PC-9 (cell line): ENCODE measurements at regions not wholly inside any gene's neighbourhood (a gene's known extent, or its start where the extent isn't known, plus 50 kb on each side); places are given as distances from the start of the nearest gene placed in this dataset.

Source experiments
- BruUV-seq: library from RNA; stranded (reverse); fragments of 400-500 nt; replicated peaks from 2 replicates; lab custom pipeline; 2021; lab: Mats Ljungman, UMichigan
- CTCF ChIA-PET: fragments of 300-600 bp; sonication (Branson Sonifier 250); formaldehyde crosslinking; loops from one replicate; lab custom pipeline; 2022; ENCODE audit warnings: antibody characterized with exemption; lab: Charles Lee
- POLR2A ChIA-PET: fragments of 300-600 bp; sonication (Branson Sonifier 250); formaldehyde crosslinking; loops from one replicate; lab custom pipeline; 2022; ENCODE audit warnings: antibody characterized with exemption; ENCODE audit not compliant: unreplicated experiment; lab: Charles Lee
- DNase-seq, 2 experiments: peaks; one replicate each; pipeline versions ENCODE4 v3.0.0 to v3.0.0-alpha.2; 2015 to 2022; ENCODE audit warnings: mixed read lengths in 1 of 2
- H2AFZ ChIP-seq: fragments of 200-600 bp; sonication (generic); 2 replicates; pipeline ENCODE4 v1.8.1; 2017; ENCODE audit warnings: antibody characterized with exemption
- H3F3A ChIP-seq: fragments of 200-600 bp; sonication (generic); 2 replicates; pipeline ENCODE4 v1.8.1; 2017; ENCODE audit warnings: antibody characterized with exemption, mild to moderate bottlenecking, low read depth; ENCODE audit not compliant: insufficient read depth
- H3K27ac ChIP-seq: fragments of 200-600 bp; sonication (generic); 2 replicates; pipeline ENCODE4 v1.6.1; 2016; ENCODE audit warnings: mixed run types
- H3K27me3 ChIP-seq: fragments of 200-600 bp; sonication (generic); 2 replicates; pipeline ENCODE4 v1.6.1; 2016; ENCODE audit warnings: low read depth, mixed run types; ENCODE audit not compliant: insufficient read depth
- H3K36me3 ChIP-seq: fragments of 200-600 bp; sonication (generic); 2 replicates; pipeline ENCODE4 v1.6.1; 2016; ENCODE audit warnings: low read depth, mixed run types
- H3K4me1 ChIP-seq: fragments of 200-600 bp; sonication (generic); replicated peaks from 2 replicates; pipeline ENCODE4 v1.6.1; 2016; ENCODE audit warnings: mixed run types; ENCODE audit not compliant: insufficient read depth
- H3K4me2 ChIP-seq: fragments of 200-600 bp; sonication (generic); 2 replicates; pipeline ENCODE4 v1.6.1; 2017; ENCODE audit warnings: mixed run types
- H3K4me3 ChIP-seq: fragments of 200-600 bp; sonication (generic); 2 replicates; pipeline ENCODE4 v1.6.1; 2016; ENCODE audit warnings: mixed run types
- H3K79me2 ChIP-seq: fragments of 200-600 bp; sonication (generic); 2 replicates; pipeline ENCODE4 v1.6.1; 2017; ENCODE audit warnings: low read depth, mixed run types
- H3K9me2 ChIP-seq: fragments of 200-600 bp; sonication (generic); 2 replicates; pipeline ENCODE4 v1.8.1; 2017; ENCODE audit warnings: mild to moderate bottlenecking; ENCODE audit not compliant: insufficient read depth
- H3K9me3 ChIP-seq: fragments of 200-600 bp; sonication (generic); 2 replicates; pipeline ENCODE4 v1.8.1; 2016; ENCODE audit warnings: low read depth; ENCODE audit not compliant: insufficient read depth
- H4K20me1 ChIP-seq: fragments of 200-600 bp; sonication (generic); 2 replicates; pipeline ENCODE4 v1.8.1; 2017; ENCODE audit not compliant: insufficient read depth
- CTCF ChIP-seq: fragments of 200-600 bp; sonication (generic); conservative IDR thresholded peaks from 2 replicates; pipeline ENCODE4 v1.6.1; 2017; ENCODE audit warnings: mixed run types, antibody characterized with exemption, mild to moderate bottlenecking, moderate library complexity
- EZH2 ChIP-seq: fragments of 200-600 bp; sonication (generic); IDR thresholded peaks from 2 replicates; pipeline ENCODE4 v1.8.0; 2017; ENCODE audit warnings: antibody characterized with exemption, low read depth
- intact Hi-C: fragments of 100-400 bp; cut with micrococcal nuclease; formaldehyde crosslinking; loops from one replicate; pipeline ENCODE4 v1.10.0; 2022; ENCODE audit not compliant: unreplicated experiment

- Histone ChIP-seq H3K4me1 (no peaks in the 10 kb centered on the region), H3K4me3 (no peak overlapping the region), H3K9me3 (no peaks in the 10 kb centered on the region), H3K79me2 (no peaks in the 10 kb centered on the region), H3K27me3 (peaks cover 20% of the 10 kb centered on the region; the same call in 1 of the 2 replicates), H3K36me3 (no peaks in the 10 kb centered on the region), H2AFZ (no peak overlapping the region), H3F3A (no peaks in the 10 kb centered on the region), H3K4me2 (no peak overlapping the region), H4K20me1 (no peaks in the 10 kb centered on the region), H3K27ac (no peak overlapping the region), H3K9me2 (no peaks in the 10 kb centered on the region)
- POLR2A ChIA-PET = no interaction called here
- DNase-seq = no peak
- CTCF ChIA-PET = no interaction called here
- intact Hi-C loops = no loop called here
- BruUV-seq = no TSS peak
- TF ChIP-seq EZH2 = no peak
- no peak for TF ChIP-seq CTCF
Observed at GRCh38 chr5:163357636-163358035, 79.8 kb upstream of the CCNG1 start.

- Histone ChIP-seq H3K4me2 (no peak overlapping the region), H3K27ac (no peak overlapping the region), H3K79me2 (no peaks in the 10 kb centered on the region), H3K36me3 (no peaks in the 10 kb centered on the region), H3K9me3 (no peaks in the 10 kb centered on the region; the same call in 1 of the 2 replicates), H3K4me1 (no peaks in the 10 kb centered on the region), H3K27me3 (peaks cover 23% of the 10 kb centered on the region; the same call in 1 of the 2 replicates), H3K4me3 (no peak overlapping the region), H3K9me2 (no peaks in the 10 kb centered on the region), H4K20me1 (no peaks in the 10 kb centered on the region), H2AFZ (no peak overlapping the region), H3F3A (no peaks in the 10 kb centered on the region)
- intact Hi-C loops = no loop called here
- no peak for DNase-seq
- CTCF ChIA-PET = no interaction called here
- BruUV-seq = no TSS peak
- TF ChIP-seq EZH2 (no peak), CTCF (no peak)
- POLR2A ChIA-PET = no interaction called here
Observed at GRCh38 chr5:163360656-163361055, 76.7 kb upstream of the CCNG1 start.

GRCh38 chr5:163361450-163361849, 75.9 kb upstream of the CCNG1 start:
- BruUV-seq = no TSS peak
- ChIA-PET CTCF (no interaction called here), POLR2A (no interaction called here)

More at GRCh38 chr5:163361450-163361849, 75.9 kb upstream of the CCNG1 start:
- no peaks in the 10 kb centered on the region for H3K9me2 ChIP-seq
- H3K9me3 ChIP-seq = no peaks in the 10 kb centered on the region; the same call in 1 of the 2 replicates
- no peak overlapping the region for H3K4me3 ChIP-seq
- no peak for DNase-seq
- H3K4me2 ChIP-seq = no peak overlapping the region
- intact Hi-C loops = no loop called here
- no peaks in the 10 kb centered on the region for H3K36me3 ChIP-seq
- H3F3A ChIP-seq = no peaks in the 10 kb centered on the region
- TF ChIP-seq EZH2 (no peak), CTCF (no peak)
- no peak overlapping the region for H2AFZ ChIP-seq
- no peaks in the 10 kb centered on the region for H3K79me2 ChIP-seq
- no peaks in the 10 kb centered on the region for H4K20me1 ChIP-seq
- H3K27me3 ChIP-seq = peaks cover 23% of the 10 kb centered on the region; the same call in 1 of the 2 replicates
- H3K27ac ChIP-seq = no peak overlapping the region
- no peaks in the 10 kb centered on the region for H3K4me1 ChIP-seq
